GM13976 (cell line): ENCODE measurements at regions not wholly inside any gene's neighbourhood (a gene's known extent, or its start where the extent isn't known, plus 50 kb on each side); places are given as distances from the start of the nearest gene placed in this dataset.

ENCODE experiments used
- DNase-seq: peaks from one replicate; pipeline ENCODE4 v3.0.0; 2012; ENCODE audit warnings: low spot score
- CTCF ChIP-seq: IDR thresholded peaks from 2 replicates; pipeline ENCODE4 v1.5.1; 2012; ENCODE audit warnings: borderline replicate concordance, mild to moderate bottlenecking; ENCODE audit not compliant: insufficient read depth; ENCODE audit errors: extremely low read depth, missing control alignments, control extremely low read depth
- in situ Hi-C: fragments of 300-500 bp; cut with MboI; formaldehyde crosslinking; loops from one replicate; pipeline ENCODE4 v1.12.0; 2022; ENCODE audit warnings: low sequenced_read_pairs, mixed read lengths, inconsistent platforms; ENCODE audit not compliant: unreplicated experiment

- DNase-seq: no peak
- TF ChIP-seq CTCF: no peak
- in situ Hi-C loops: no loop called here
These were observed 261.8 kb downstream of the CBLN1 start for GRCh38 chr16:49019831-49020230.

GRCh38 chr16:49019081-49019633, 262.5 kb downstream of the CBLN1 start:
- no peak for DNase-seq
- TF ChIP-seq CTCF: no peak
- in situ Hi-C loops: no loop called here

GRCh38 chr16:49018259-49018931, 263.2 kb downstream of the CBLN1 start:
- DNase-seq: no peak
- TF ChIP-seq CTCF: no peak
- in situ Hi-C loops: no loop called here

- no peak for DNase-seq
- TF ChIP-seq CTCF: no peak
- in situ Hi-C loops: no loop called here
These were observed 264.1 kb downstream of the CBLN1 start for GRCh38 chr16:49017501-49017900.

- in situ Hi-C loops: no loop called here
- no peak for DNase-seq
- no peak for TF ChIP-seq CTCF
These were observed 265.2 kb downstream of the CBLN1 start for GRCh38 chr16:49016461-49016860.

GRCh38 chr16:49015225-49015592, 266.4 kb downstream of the CBLN1 start:
- in situ Hi-C loops: no loop called here
- DNase-seq: no peak
- TF ChIP-seq CTCF: no peak
